Embryonic facial prominence (tissue), 1 donor: ENCODE measurements at regions not wholly inside any gene's neighbourhood (a gene's known extent, or its start where the extent isn't known, plus 50 kb on each side); places are given as distances from the start of the nearest gene placed in this dataset.

Experiments
- DNase-seq: peaks from one replicate; pipeline ENCODE4 v3.0.0-alpha.2; 2016; ENCODE audit errors: extremely low spot score

GRCh38 chr11:42047637-42048555 is 588.4 kb upstream of the LRRC4C start:
- no peak for DNase-seq

GRCh38 chr11:42049186-42049585 is 589.7 kb upstream of the LRRC4C start:
- no peak for DNase-seq

- no peak for DNase-seq
Measured at GRCh38 chr11:42049650-42050049, 590.2 kb upstream of the LRRC4C start.

- no peak for DNase-seq
Measured at GRCh38 chr11:42054351-42054900, 595.0 kb upstream of the LRRC4C start.

- DNase-seq: no peak
Measured at GRCh38 chr11:42055606-42056005, 596.2 kb upstream of the LRRC4C start.

GRCh38 chr11:42058794-42059193 is 599.3 kb upstream of the LRRC4C start:
- no peak for DNase-seq

GRCh38 chr11:42065199-42065598 is 605.7 kb upstream of the LRRC4C start:
- DNase-seq: no peak

GRCh38 chr11:42066113-42066512 is 606.7 kb upstream of the LRRC4C start:
- DNase-seq: no peak

- no peak for DNase-seq
Measured at GRCh38 chr11:42074306-42074705, 614.9 kb upstream of the LRRC4C start.

GRCh38 chr11:42075180-42075579 is 615.7 kb upstream of the LRRC4C start:
- DNase-seq: no peak

GRCh38 chr11:42077794-42078193 is 618.3 kb upstream of the LRRC4C start:
- DNase-seq: no peak

GRCh38 chr11:42085736-42086135 is 626.3 kb upstream of the LRRC4C start:
- no peak for DNase-seq

- no peak for DNase-seq
Measured at GRCh38 chr11:42093541-42093940, 634.1 kb upstream of the LRRC4C start.

- no peak for DNase-seq
Measured at GRCh38 chr11:42098075-42098474, 638.6 kb upstream of the LRRC4C start.

GRCh38 chr11:42112866-42113265 is 653.4 kb upstream of the LRRC4C start:
- no peak for DNase-seq

- no peak for DNase-seq
Measured at GRCh38 chr11:42114927-42115326, 655.5 kb upstream of the LRRC4C start.

GRCh38 chr11:42138454-42138853 is 679.0 kb upstream of the LRRC4C start:
- DNase-seq: no peak

GRCh38 chr11:42145311-42145710 is 685.9 kb upstream of the LRRC4C start:
- no peak for DNase-seq

GRCh38 chr11:42161886-42162285 is 702.4 kb upstream of the LRRC4C start:
- no peak for DNase-seq

GRCh38 chr11:42169191-42169590 is 709.7 kb upstream of the LRRC4C start:
- DNase-seq: no peak

- DNase-seq: no peak
Measured at GRCh38 chr11:42170601-42171000, 711.1 kb upstream of the LRRC4C start.

- no peak for DNase-seq
Measured at GRCh38 chr11:42171046-42171445, 711.6 kb upstream of the LRRC4C start.

GRCh38 chr11:42172441-42172840 is 713.0 kb upstream of the LRRC4C start:
- DNase-seq: no peak
